K562 (cell line): ENCODE measurements at regions not wholly inside any gene's neighbourhood (a gene's known extent, or its start where the extent isn't known, plus 50 kb on each side); places are given as distances from the start of the nearest gene placed in this dataset.

Experiments
- CTCF ChIP-seq, 3 experiments: IDR thresholded peaks in 2 of 3; conservative IDR thresholded peaks in 1 of 3; 2 replicates each; pipeline ENCODE4 v1.5.1; 2011 to 2012; ENCODE audit warnings: low read length in 3 of 3, mild to moderate bottlenecking in 3 of 3, control low read depth in 2 of 3, improper control_type of control experiment in 1 of 3, inconsistent platforms in 1 of 3, low read depth in 1 of 3, mixed read lengths in 1 of 3, moderate library complexity in 1 of 3; ENCODE audit not compliant: insufficient read depth in 2 of 3
- CUX1 ChIP-seq: fragments of 200-800 bp; sonication (Bioruptor generic); IDR thresholded peaks from 2 replicates; pipeline ENCODE4 v1.6.1; 2016; ENCODE audit warnings: missing genetic modification characterization, missing compliant biosample characterization
- EWSR1 ChIP-seq: fragments of 450-650 bp; IDR thresholded peaks from 2 replicates; pipeline ENCODE4 v1.6.1; 2018; ENCODE audit warnings: borderline replicate concordance, mild to moderate bottlenecking, low read depth, moderate library complexity; ENCODE audit not compliant: partially characterized antibody
- HMGXB4 ChIP-seq: sonication (generic); formaldehyde crosslinking; IDR thresholded peaks from 2 replicates; pipeline ENCODE4 v1.8.1; 2023; ENCODE audit warnings: mild to moderate bottlenecking, missing genetic modification reagents
- MAX ChIP-seq: sonication (generic); formaldehyde crosslinking; IDR thresholded peaks from 2 replicates; pipeline ENCODE4 v1.9.0; 2022; ENCODE audit warnings: mild to moderate bottlenecking, missing genetic modification reagents
- MYNN ChIP-seq, 2 experiments: sonication (generic); formaldehyde crosslinking in 1 of 2; IDR thresholded peaks; 2 replicates each; pipeline versions ENCODE4 v1.5.0 to v1.6.1; 2016 to 2020; ENCODE audit warnings: antibody characterized with exemption in 1 of 2, missing genetic modification reagents in 1 of 2
- SMAD2 ChIP-seq: fragments of 150-350 bp; IDR thresholded peaks from 2 replicates; pipeline ENCODE4 v1.6.1; 2014; ENCODE audit warnings: low read depth, mild to moderate bottlenecking, low read length
- TBP ChIP-seq: optimal IDR thresholded peaks from 2 replicates; pipeline ENCODE3; 2011; ENCODE audit warnings: low read depth, low read length, improper control_type of control experiment
- TEAD4 ChIP-seq, 2 experiments: sonication (generic) in 1 of 2; formaldehyde crosslinking in 1 of 2; IDR thresholded peaks; 2 replicates each; pipeline versions ENCODE4 v1.6.1 to v1.8.0; 2012 to 2022; ENCODE audit warnings: borderline replicate concordance in 1 of 2, inconsistent platforms in 1 of 2, low read length in 1 of 2, mild to moderate bottlenecking in 1 of 2, missing genetic modification reagents in 1 of 2
- ZBTB9 ChIP-seq: fragments of 450-650 bp; formaldehyde crosslinking; IDR thresholded peaks from 2 replicates; pipeline ENCODE4 v1.4.0; 2020; ENCODE audit warnings: mild to moderate bottlenecking, moderate library complexity
- ZNF184 ChIP-seq: sonication (generic); formaldehyde crosslinking; IDR thresholded peaks from 2 replicates; pipeline ENCODE4 v1.5.0; 2020; ENCODE audit warnings: missing genetic modification reagents
- ZZZ3 ChIP-seq: fragments of 450-650 bp; IDR thresholded peaks from 2 replicates; pipeline ENCODE4 v1.6.1; 2016; ENCODE audit warnings: antibody characterized with exemption, mild to moderate bottlenecking, moderate library complexity

- no peak for TF ChIP-seq MYNN (IDR thresholded peaks at IDR 0.05)
- no peak for TF ChIP-seq MYNN (CRISPR knock-in tag; IDR thresholded peaks at IDR 0.05)
- no peak for TF ChIP-seq ZZZ3
- no peak for TF ChIP-seq SMAD2
- no peak for TF ChIP-seq MAX
- TF ChIP-seq ZBTB9 (CRISPR knock-in tag), result no peak
- TF ChIP-seq EWSR1, result no peak
- TF ChIP-seq HMGXB4 (CRISPR knock-in tag), result no peak
- no peak for TF ChIP-seq TEAD4 (IDR thresholded peaks at IDR 0.05; ENCODE audit: low read length)
- TF ChIP-seq TEAD4 (CRISPR knock-in tag; IDR thresholded peaks at IDR 0.05; ENCODE audit: borderline replicate concordance), result no peak
- no peak for TF ChIP-seq TBP
- TF ChIP-seq ZNF184, result no peak
- TF ChIP-seq CTCF (IDR thresholded peaks at IDR 0.05 in 2 of 3, conservative IDR thresholded peaks at IDR 0.05 in 1 of 3; ENCODE audit: insufficient read depth in 2 of 3, low read depth in 1 of 3, low read length in 3 of 3), result no peak
- TF ChIP-seq CUX1 (CRISPR knock-in tag), result no peak
Measured at GRCh38 chr6:169009628-169010027, 244.0 kb downstream of the THBS2 start.
